ENCODE measurements at regions not wholly inside any gene's neighbourhood (a gene's known extent, or its start where the extent isn't known, plus 50 kb on each side); places are given as distances from the start of the nearest gene placed in this dataset.

- TF ChIP-seq CTCF (IDR thresholded peaks at IDR 0.05; ENCODE audit: borderline replicate concordance, extremely low read depth, low read length, poor library complexity, severe bottlenecking) = no peak
- no peak for TF ChIP-seq EZH2 (IDR thresholded peaks at IDR 0.05; ENCODE audit: borderline replicate concordance, low read depth, low read length, severe bottlenecking)
Measured at GRCh38 chr9:91086657-91087461, 274.9 kb downstream of the AUH start.

All from DND-41 (cell line).